ENCODE measurements at regions not wholly inside any gene's neighbourhood (a gene's known extent, or its start where the extent isn't known, plus 50 kb on each side); places are given as distances from the start of the nearest gene placed in this dataset.
"Not testable (repeated sequence)": the region's sequence is repeated elsewhere in the genome, so short reads cannot be mapped to it uniquely, and the experiment has no call there.

DNA sequence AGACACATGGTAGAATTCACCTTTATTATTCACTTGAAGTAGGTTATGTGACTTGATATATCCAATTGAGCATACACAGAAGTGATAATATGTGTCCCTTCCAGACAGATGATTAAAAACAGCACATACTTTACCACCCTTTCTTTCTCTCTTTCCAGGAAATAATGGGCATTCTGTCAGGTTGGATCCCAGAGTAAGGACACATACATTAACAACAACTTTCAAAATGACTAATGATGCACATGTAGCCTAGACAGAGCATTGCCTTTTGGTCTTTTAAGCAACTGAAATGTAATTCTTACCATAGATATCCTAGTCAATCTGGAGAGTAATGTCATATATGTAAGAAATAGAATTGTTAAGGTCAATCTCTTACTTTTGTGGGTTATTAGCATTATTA, 1748.7 kb downstream of the EFNA5 start:
- DNase-seq (ENCODE audit: insufficient read length, low spot score) (no peak), FAIRE-seq (no peak)

DNA sequence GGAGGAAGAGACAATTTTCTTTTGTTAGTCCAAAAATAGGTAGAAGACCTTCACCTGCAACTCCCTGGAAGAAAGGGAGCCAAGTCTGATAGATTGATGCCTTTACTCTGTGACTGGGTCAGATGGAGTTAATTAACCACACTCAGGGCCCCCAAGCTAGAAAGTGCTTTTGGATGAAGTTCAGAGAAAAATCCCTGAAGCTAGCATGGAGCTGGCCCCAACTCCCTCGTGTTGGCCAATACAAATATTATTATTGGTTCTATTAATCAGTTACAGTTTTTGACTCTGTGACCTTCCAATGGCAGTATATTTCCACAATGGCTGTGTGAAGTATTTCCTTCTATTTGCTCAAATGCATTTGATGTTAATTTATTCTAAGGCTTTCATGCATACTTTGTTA, 1753.5 kb downstream of the EFNA5 start:
- FAIRE-seq, result no peak

DNA sequence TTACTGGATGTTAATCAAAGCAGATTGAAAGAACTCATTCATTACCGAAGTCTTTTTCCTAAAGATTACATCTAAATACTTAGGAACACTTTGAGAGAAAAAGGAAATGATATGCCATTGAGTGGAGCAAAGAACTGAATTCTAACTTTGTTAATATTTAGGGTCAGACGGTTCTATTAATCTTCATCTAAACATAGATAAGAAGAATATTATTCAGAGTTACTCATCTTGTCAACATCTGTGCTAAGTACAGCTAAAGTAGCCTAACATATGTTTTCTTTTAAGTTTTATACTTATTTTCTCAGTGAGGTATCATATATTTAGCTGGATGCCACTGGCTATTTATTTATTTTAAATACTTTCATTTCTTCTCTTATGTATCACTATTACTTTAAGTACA, 1763.7 kb downstream of the EFNA5 start:
- FAIRE-seq, result no peak
- DNase-seq (ENCODE audit: insufficient read length, low spot score), result no peak

More for the DNA sequence above, 1753.5 kb downstream of the EFNA5 start:
- DNase-seq (ENCODE audit: insufficient read length, low spot score), result no peak

DNA sequence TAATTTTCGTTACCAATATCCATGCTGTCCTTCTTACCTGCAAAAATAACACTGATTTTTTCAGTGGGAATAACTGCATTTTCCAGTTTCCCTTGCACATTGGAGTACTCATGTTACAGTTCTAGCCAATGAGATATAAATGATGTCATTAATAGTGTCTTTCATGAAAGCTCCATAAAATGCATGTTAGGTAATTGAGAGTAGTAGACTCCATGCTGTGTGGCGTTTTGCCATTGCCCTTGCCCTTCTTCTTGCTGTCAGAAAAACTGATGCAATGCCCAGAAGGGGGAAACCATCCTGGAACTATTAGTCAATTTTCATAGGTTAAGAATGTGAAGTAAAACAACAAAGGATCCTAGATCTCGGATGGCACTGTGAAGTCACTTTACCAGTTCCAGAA, 1765.3 kb downstream of the EFNA5 start:
- no peak for FAIRE-seq
- no peak for DNase-seq (ENCODE audit: insufficient read length, low spot score)

DNA sequence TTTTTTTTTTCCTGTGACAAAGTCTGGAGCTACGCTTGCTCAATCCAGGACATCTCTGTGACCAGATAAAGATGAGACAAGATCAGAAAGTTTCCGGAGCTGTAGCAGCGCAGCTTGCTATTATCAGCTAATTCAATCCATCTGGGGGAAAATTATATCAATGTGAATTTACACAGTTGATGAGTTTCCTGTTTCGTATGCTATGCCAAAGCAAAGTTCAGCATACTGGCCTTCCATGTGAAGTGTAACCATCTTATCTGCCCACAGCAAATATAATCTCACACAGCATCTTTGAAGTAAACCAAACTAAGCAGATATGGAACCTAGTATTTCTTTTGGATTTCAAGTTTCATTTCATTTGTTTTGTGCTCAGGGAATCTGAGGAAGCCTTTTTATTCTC, 1767.7 kb downstream of the EFNA5 start:
- DNase-seq (ENCODE audit: insufficient read length, low spot score) (no peak), FAIRE-seq (no peak)

DNA sequence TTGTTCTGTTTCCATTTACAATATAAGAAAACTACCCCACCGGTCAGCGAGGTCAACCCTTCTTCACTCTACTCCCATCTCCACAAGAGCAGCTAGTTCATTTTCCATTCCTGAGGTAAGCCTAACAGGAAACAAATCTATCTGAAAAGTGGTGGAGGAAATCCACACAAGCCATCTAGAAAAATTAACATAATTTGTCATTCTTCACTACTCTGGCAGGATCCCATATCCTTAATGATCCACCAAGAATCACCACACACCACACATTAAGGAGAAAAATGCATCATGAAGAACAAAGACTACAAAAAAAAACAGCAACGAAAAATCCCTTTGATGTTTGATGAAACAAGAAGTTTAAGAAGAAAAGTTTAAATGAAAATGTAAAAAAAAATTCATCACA, 1771.0 kb downstream of the EFNA5 start:
- DNase-seq (ENCODE audit: insufficient read length, low spot score), result no peak
- FAIRE-seq, result no peak

DNA sequence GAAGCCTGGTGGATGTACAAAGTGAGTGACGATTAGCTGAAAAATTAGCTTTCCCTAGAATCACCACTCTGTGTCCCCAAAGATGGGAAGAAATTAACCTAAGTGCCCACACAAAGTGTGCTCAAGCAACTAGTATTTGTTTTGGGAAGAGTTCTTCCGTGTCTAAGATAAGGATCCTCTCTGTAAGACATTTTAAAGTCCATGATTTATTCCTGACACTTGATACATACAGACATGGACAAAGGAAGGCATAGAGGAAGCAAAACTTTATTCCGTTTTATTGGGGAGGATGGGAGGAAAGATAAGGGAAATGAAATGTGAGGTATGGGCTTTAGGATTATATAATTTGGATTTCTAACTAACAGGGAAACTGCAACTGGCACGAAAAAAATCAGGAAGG, 1772.6 kb downstream of the EFNA5 start:
- FAIRE-seq (no peak), DNase-seq (ENCODE audit: insufficient read length, low spot score) (no peak)

DNA sequence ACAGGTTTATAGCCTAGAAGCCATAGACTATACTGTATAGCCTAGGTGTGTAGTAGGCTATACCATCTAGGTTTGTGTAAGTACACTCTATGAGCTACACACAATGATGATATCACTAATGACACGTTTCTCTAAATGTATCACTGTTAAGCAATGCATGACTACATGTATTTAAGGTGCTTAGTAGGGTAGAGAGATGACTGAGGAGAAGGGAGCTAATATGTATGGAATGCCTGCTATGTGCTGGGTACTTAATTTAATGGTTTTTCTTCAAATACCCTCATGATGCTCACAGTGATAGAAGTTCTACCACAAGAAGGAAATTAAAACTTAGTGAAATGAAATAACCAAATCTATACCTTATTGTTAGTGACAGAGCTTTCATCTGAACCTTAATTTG, 1785.5 kb downstream of the EFNA5 start:
- DNase-seq (ENCODE audit: insufficient read length, low spot score) (no peak), FAIRE-seq (peak; percentile 52)

DNA sequence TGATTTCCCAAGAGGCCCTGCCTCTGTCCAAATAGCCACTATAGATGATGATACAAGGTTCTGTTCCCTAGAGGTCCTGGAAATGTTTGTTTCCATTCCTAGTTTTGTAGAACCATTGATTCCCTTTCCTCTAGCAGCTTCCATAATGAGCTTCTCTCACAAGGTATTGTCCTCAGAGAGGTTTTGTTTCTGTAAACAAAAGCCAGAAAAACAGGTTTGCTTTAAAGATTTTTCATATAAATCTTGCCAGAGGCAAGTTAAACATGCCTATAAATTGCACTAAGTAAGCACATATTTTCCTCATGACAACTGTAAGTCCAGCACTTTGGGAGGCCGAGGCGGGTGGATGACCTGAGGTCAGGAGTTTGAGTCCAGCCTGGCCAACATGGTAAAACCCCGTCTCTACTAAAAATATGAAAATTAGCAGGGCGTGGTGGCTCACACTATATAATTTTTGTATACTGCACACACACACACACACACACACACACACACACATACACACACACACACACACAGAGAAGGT, 1787.7 kb downstream of the EFNA5 start:
- FAIRE-seq, result no peak
- DNase-seq (ENCODE audit: insufficient read length, low spot score), result no peak

DNA sequence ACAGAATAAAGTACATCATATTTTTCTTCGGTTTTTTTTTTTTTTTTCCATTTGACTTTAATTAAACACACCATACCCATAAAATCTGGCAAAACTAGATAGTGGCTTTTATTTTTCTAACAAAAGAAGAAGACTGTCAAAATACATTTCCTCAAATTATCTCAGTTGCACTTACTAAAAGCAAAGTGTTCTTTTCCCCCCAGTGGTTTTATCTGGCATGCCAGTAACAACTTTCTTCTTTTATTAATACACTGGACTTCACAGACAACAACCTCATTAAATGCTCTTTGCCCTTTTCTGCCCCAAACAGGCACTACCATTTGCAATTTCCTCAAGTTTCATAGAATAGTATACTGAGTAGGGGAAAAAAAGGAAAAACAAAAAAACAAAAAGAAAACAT, 1792.3 kb downstream of the EFNA5 start:
- no peak for DNase-seq (ENCODE audit: insufficient read length, low spot score)
- FAIRE-seq, result no peak

DNA sequence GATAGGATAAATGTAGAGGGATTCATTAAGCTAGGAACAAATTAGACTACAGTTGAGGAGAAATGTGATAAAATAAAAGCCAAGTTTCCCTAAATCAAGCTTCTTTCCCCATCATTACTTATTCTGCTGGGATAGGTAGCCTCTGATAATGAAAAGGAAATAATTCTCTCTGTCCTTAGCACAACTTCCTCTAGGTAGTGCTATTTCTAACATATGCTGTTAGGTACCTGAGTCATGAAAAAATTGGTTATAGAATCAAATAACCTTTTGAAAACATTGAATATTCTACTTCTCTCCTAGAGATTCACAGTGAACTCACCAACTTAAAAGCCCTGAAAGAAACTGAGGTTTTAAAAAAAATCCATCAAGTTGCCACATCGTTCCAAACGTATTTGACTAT, 1793.1 kb downstream of the EFNA5 start:
- no peak for FAIRE-seq
- DNase-seq (ENCODE audit: insufficient read length, low spot score), result no peak

DNA sequence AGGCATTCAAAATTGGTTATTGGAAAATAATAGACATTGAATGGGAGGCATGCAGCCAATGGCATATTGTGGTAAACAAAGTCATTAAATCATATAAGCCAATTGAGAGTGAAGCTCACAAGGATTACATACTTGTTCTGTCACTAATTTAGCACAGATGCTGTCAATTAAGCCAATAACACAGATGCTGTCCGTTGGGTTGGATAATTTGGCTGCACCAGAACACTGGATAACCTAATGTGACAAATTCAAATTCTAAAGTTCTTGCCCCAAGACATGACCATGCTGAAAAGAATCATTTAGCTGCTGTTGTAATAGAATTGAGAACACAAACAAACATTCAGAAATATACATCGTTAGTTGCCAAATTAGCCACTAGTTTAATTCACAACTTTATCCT, 1796.4 kb downstream of the EFNA5 start:
- FAIRE-seq (no peak), DNase-seq (ENCODE audit: insufficient read length, low spot score) (no peak)

DNA sequence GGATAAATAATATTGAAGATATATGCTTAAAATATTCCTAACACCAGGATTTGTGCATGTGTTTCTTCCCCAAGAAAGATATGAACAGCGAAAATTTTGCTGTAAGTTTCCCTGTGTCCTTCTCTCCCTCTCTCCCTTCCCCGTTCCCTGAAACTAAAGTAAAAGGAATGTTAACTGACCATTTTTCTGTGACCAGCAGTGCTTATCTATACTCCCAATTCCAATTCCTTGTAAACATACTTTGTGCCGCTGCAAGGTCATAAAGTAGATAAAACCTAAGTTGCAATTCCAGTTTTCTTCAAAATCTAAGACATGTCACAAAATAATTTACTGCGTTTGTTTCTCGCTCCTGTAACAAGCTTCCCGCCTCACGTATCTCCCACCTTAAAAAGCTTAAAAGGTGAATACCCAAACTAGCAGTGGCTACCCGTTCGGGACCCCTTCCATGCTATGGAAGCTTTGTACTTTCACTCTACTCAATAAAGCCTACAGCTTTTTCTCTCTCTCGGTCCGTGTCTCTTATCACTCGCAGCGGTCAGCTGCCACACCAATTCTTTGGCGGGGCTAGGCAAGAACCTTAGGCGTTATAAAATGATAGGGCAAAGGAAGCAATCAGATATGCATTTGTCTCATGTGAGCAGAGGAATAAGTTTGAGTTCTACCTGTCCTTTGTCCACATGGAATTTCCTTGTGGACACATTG, 1798.0 kb downstream of the EFNA5 start:
- FAIRE-seq (no peak), DNase-seq (ENCODE audit: insufficient read length, low spot score) (no peak)

DNA sequence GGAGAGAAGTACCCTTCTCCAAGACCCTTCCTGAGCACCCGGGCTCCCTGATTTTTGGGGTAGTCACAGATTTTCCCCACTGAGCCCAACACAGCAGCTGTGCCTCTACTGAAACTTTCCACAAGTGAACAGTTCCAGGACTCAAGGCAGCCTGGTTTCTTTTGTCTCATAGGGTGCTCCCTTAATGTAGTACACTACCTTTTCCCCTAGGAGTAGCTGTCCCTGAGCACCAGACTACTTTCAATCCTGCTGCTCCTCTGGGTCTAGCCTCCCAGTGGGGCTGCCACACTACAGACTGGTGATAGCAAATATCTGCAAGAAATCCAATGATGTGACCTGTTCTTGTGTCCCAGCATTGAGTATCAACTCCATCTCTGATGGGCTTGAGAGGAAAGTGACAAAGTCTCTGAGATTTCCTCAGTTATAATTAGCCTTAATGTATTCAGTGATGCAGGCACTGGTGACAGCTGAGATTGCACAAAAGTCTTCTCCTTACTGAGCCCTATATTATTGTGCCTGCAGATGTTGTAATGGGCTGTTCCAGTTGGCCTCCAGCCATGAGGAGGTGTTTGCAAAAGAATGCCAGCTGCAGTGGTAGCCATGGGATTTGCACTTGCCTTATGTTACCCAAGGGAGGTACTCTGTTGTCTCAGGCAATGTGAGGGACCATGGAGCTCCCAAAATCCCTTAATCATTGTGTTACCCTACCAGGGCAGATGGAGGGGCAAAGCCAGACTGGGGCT, 1802.5 kb downstream of the EFNA5 start:
- DNase-seq (ENCODE audit: insufficient read length, low spot score) (no peak), FAIRE-seq (no peak)

DNA sequence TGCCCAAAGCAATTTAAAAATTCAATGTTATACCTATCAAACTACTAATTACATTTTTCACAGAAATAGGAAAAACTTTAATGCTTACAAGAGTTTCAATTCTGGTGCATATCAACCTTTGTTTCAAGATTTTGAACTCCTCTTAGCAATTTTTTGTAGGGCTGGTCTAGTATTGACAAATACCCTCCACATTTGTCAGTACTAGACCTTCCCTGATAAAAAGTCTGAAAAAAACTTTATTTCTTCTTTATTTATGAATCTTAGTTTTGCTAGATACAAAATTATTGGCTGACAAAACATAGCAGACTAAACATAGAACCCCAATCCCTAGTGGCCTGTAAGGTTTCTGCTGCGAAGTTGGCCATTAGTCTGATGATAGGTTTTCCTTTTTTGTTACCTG, 1804.9 kb downstream of the EFNA5 start:
- FAIRE-seq, result no peak
- DNase-seq (ENCODE audit: insufficient read length, low spot score), result no peak

DNA sequence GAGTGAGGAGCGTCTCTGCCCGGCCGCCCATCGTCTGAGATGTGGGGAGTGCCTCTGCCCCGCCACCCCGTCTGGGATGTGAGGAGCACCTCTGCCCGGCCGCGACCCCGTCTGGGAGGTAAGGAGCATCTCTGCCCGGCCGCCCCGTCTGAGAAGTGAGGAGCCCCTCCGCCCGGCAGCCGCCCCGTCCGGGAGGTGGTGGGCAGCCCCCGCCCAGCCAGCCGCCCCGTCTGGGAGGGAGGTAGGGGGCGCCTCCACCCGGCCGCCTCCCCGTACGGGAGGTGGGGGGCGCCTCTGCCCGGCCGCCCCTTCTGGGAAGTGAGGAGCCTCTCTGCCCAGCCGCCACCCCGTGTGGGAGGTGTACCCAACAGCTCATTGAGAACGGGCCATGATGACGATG, 1811.4 kb downstream of the EFNA5 start:
- DNase-seq (ENCODE audit: insufficient read length, low spot score); FAIRE-seq: not testable (repeated sequence)

DNA sequence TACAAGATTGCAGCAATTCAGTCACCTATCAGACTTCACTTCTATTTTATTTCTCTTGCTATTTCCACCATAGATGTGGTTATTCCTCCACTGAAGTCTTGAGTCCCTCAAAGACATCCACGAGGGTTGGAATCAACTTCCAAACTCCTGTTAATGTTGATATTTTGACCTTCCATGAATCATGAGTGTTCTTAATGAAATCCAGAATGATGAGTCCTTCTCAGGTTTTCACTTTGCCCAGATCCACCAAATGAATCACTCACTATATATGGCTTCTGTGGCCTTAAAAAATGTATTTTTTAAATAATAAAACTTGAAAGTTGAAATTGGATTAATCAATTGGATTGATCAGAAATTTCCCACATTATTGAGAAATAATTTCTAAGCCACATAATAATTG, 1821.0 kb downstream of the EFNA5 start:
- no peak for FAIRE-seq

DNA sequence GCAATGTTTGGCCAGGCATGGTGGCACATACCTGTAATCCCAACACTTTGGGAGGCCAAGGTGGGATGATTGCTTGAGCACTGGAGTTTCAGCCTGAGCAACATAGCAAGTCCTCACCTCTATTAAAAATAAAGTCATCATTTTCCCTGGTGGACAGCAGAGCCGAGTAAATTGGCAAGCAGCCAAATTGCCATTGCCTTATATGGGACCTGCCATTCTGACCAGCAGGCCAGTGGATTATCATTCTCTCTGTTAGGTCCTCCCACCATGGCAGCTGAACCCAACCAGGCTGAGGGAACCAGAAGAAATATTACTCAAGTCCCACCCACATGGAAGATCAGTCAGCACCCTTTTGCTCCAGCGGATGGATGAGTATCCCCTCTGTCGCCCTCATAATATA, 1829.9 kb downstream of the EFNA5 start:
- no peak for FAIRE-seq
- DNase-seq (ENCODE audit: insufficient read length, low spot score), result no peak

More for the DNA sequence above, 1821.0 kb downstream of the EFNA5 start:
- DNase-seq (ENCODE audit: insufficient read length, low spot score), result no peak

DNA sequence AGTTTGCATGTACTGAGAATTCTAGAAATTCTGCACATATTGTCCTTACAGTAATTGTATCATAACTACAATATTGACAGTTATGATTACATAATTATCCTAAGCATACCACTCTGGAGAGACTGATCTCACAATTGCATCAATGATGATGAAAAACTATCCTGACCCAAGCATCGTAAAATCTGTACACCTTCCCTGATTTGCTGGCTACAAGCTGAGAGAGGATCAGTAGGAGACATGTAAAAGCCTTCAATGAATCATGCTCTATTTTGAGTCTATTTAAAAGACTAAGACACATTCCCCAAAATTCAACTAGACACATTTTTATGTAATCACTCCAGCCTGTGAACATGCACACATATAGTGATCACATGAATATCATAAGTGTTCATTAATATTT, 1833.8 kb downstream of the EFNA5 start:
- FAIRE-seq (no peak), DNase-seq (ENCODE audit: insufficient read length, low spot score) (no peak)

DNA sequence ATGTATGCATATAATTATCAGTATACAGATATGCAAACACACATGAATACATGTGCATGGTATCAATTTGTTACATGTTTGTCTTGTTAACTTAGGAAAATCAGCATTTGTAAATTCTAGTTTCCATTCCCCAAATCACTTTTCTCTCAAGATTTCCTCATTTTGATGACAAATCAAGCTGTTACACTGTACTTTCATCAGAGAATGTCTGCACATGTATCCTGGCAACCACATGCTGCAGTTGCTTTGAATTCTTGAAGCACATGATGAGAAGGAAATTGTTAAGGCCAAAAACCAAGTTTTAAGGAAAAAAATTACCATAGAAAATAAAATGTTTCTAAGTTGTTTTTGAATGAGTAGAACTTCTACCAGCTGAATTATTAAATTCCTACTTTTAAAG, 1834.5 kb downstream of the EFNA5 start:
- DNase-seq (ENCODE audit: insufficient read length, low spot score) (no peak), FAIRE-seq (no peak)

DNA sequence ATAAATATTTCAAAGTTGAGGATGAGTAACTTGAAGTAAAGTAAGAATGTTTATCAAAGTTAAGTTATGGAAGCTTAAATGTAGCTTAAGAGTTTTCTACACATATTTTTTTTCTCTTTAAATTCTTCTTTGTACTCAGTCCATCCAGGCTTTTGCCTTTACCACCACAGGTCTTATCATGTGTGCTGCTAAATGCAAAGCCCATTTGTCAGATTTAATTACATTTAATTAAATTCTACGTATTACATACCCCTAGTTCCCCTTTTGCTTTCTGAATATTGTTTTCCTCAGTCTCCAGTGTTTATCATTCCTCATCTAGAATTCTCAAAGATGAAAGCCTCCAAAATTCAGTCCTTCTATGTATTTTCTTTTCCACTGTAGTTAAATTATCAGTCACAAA, 1841.9 kb downstream of the EFNA5 start:
- FAIRE-seq, result no peak
- no peak for DNase-seq (ENCODE audit: insufficient read length, low spot score)

DNA sequence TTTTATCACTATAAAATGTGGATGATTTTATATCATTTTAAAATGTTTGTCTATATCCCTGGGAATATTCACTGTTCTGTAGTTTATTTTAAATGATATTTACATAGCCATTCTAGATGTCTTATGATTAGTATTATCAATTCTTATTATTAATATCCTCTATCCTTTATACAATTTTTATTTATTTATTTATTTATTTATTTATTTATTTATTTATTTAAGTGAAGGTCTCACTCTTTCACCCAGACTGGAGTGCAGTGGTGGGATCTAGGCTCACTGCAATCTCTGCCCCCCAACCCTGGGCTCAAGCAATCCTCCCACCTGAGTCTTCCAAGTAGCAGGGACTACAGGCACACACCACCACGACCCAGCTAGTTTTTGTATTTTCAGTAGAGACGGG, 1848.9 kb downstream of the EFNA5 start:
- FAIRE-seq, result no peak
- DNase-seq (ENCODE audit: insufficient read length, low spot score), result no peak
